ENCODE measurements at regions not wholly inside any gene's neighbourhood (a gene's known extent, or its start where the extent isn't known, plus 50 kb on each side); places are given as distances from the start of the nearest gene placed in this dataset.

DNA sequence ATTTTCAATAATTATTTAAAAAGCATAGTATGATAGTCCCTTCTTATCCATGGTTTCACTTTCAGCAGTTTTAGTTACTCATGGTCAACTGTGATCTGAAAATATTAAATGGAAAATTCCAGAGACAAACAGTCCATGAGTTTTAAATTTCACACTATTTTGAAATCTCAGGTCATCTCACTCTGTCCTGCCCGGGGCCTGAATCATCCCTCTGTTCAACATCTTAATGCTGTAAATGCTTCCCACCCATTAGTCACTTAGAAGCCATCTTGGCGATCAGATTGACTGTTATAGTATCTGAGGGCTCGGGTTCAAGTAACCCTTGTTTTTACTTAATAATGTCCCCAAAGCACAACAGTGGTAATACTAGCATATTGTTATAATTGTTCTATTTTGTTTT is 1509.3 kb downstream of the FAM181B start:
- Histone ChIP-seq H3K4me2 (ENCODE audit: insufficient read depth, low read length) (no peak overlapping the region), H3K27me3 (ENCODE audit: control insufficient read depth in 2 of 2, insufficient read depth in 2 of 2, low read length in 2 of 2) (no peaks in the 10 kb centered on the region), H3K36me3 (ENCODE audit: control insufficient read depth in 2 of 2, extremely low read depth in 1 of 2, insufficient read depth in 2 of 2, low read length in 2 of 2) (no peaks in the 10 kb centered on the region), H3K4me3 (replicated peaks in 1 of 3; ENCODE audit: insufficient read depth in 1 of 3, low read depth in 1 of 3, low read length in 3 of 3) (no peak overlapping the region), H2AFZ (ENCODE audit: low read depth, low read length) (no peak overlapping the region), H3K27ac (ENCODE audit: insufficient read depth, low read depth, low read length) (no peak overlapping the region), H3K9ac (replicated peaks; ENCODE audit: extremely low read depth, insufficient read depth, low read length) (no peak overlapping the region), H3K9me3 (replicated peaks; ENCODE audit: control insufficient read depth, insufficient read depth, low read length) (no peaks in the 10 kb centered on the region), H3K4me1 (ENCODE audit: control insufficient read depth, extremely low read depth, insufficient read depth, low read length) (no peaks in the 10 kb centered on the region), H4K20me1 (replicated peaks; ENCODE audit: control insufficient read depth, extremely low read depth, insufficient read depth, low read length) (no peaks in the 10 kb centered on the region), H3K9me1 (replicated peaks; ENCODE audit: control insufficient read depth, extremely low read depth, insufficient read depth, low read length) (no peaks in the 10 kb centered on the region), H3K79me2 (ENCODE audit: control insufficient read depth, insufficient read depth, low read length) (no peaks in the 10 kb centered on the region)
- dilution Hi-C loops (cut with MboI; ENCODE audit: extremely low pct_ligation_motif_present, low sequenced_read_pairs) (no loop called here), intact Hi-C loops (cut with micrococcal nuclease) (no loop called here)
- DNase-seq (ENCODE audit: low read depth, low spot score) = no peak
- TF ChIP-seq, protein P1, sequence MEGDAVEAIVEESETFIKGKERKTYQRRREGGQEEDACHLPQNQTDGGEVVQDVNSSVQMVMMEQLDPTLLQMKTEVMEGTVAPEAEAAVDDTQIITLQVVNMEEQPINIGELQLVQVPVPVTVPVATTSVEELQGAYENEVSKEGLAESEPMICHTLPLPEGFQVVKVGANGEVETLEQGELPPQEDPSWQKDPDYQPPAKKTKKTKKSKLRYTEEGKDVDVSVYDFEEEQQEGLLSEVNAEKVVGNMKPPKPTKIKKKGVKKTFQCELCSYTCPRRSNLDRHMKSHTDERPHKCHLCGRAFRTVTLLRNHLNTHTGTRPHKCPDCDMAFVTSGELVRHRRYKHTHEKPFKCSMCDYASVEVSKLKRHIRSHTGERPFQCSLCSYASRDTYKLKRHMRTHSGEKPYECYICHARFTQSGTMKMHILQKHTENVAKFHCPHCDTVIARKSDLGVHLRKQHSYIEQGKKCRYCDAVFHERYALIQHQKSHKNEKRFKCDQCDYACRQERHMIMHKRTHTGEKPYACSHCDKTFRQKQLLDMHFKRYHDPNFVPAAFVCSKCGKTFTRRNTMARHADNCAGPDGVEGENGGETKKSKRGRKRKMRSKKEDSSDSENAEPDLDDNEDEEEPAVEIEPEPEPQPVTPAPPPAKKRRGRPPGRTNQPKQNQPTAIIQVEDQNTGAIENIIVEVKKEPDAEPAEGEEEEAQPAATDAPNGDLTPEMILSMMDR (IDR thresholded peaks at IDR 0.05; ENCODE audit: extremely low read depth in 1 of 2, insufficient read depth in 1 of 2, low read depth in 1 of 2, low read length in 2 of 2) = no peak
- TF ChIP-seq FOS (IDR thresholded peaks at IDR 0.05; ENCODE audit: borderline replicate concordance, insufficient read depth, low read length) = no peak
- ChIA-PET CTCF (no interaction called here), POLR2A (no interaction called here)
- no TSS peak for BruUV-seq (replicated peaks)
- no peak for FAIRE-seq

DNA sequence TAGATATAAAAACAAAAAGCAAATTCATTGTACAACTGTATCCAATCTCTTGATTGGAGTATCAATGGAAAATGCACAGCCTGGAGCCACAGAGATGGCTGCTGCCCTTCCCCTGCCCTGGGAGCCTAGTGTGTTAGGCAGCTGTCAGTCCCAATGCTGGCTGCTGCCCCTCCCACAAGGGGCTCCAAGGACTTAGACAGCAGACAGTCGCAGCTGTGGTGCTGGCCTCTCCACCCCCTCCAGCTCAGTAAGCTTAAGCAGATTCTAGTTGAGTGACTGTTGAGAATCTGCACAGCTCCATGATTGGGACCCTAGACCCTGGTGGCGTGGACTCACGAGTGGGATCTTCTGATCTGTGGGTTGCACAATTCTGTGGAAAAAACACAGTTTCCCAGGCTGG is 1511.2 kb downstream of the FAM181B start:
- ChIA-PET POLR2A (no interaction called here), CTCF (no interaction called here)
- FAIRE-seq (no peak), DNase-seq (ENCODE audit: low read depth, low spot score) (no peak)
- Histone ChIP-seq H4K20me1 (replicated peaks; ENCODE audit: control insufficient read depth, extremely low read depth, insufficient read depth, low read length) (no peaks in the 10 kb centered on the region), H3K4me2 (ENCODE audit: insufficient read depth, low read length) (no peak overlapping the region), H3K4me1 (ENCODE audit: control insufficient read depth, extremely low read depth, insufficient read depth, low read length) (no peaks in the 10 kb centered on the region), H3K27me3 (ENCODE audit: control insufficient read depth in 2 of 2, insufficient read depth in 2 of 2, low read length in 2 of 2) (no peaks in the 10 kb centered on the region), H3K4me3 (replicated peaks in 1 of 3; ENCODE audit: insufficient read depth in 1 of 3, low read depth in 1 of 3, low read length in 3 of 3) (no peak overlapping the region), H3K36me3 (ENCODE audit: control insufficient read depth in 2 of 2, extremely low read depth in 1 of 2, insufficient read depth in 2 of 2, low read length in 2 of 2) (no peaks in the 10 kb centered on the region), H3K9ac (replicated peaks; ENCODE audit: extremely low read depth, insufficient read depth, low read length) (no peak overlapping the region), H3K9me1 (replicated peaks; ENCODE audit: control insufficient read depth, extremely low read depth, insufficient read depth, low read length) (no peaks in the 10 kb centered on the region), H3K79me2 (ENCODE audit: control insufficient read depth, insufficient read depth, low read length) (no peaks in the 10 kb centered on the region), H3K27ac (ENCODE audit: insufficient read depth, low read depth, low read length) (no peak overlapping the region), H3K9me3 (replicated peaks; ENCODE audit: control insufficient read depth, insufficient read depth, low read length) (no peaks in the 10 kb centered on the region), H2AFZ (ENCODE audit: low read depth, low read length) (no peak overlapping the region)
- dilution Hi-C loops (cut with MboI; ENCODE audit: extremely low pct_ligation_motif_present, low sequenced_read_pairs) (no loop called here), intact Hi-C loops (cut with micrococcal nuclease) (no loop called here)
- TF ChIP-seq, protein P2, sequence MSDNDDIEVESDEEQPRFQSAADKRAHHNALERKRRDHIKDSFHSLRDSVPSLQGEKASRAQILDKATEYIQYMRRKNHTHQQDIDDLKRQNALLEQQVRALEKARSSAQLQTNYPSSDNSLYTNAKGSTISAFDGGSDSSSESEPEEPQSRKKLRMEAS (IDR thresholded peaks at IDR 0.05; ENCODE audit: insufficient read depth, insufficient read length) = no peak
- TF ChIP-seq MYC (IDR thresholded peaks at IDR 0.05; ENCODE audit: low read depth, low read length) = no peak
- no peak for TF ChIP-seq JUN (IDR thresholded peaks at IDR 0.05; ENCODE audit: borderline replicate concordance, insufficient read depth, insufficient read length, low read depth)
- TF ChIP-seq FOS (IDR thresholded peaks at IDR 0.05; ENCODE audit: borderline replicate concordance, insufficient read depth, low read length) = no peak
- TF ChIP-seq GATA2 (IDR thresholded peaks at IDR 0.05; ENCODE audit: insufficient read depth, insufficient read length, low read depth, low read length) = no peak
- no peak for TF ChIP-seq POLR2A (IDR thresholded peaks at IDR 0.05; ENCODE audit: low read depth, low read length)
- TF ChIP-seq, protein P1 (IDR thresholded peaks at IDR 0.05; ENCODE audit: extremely low read depth in 1 of 2, insufficient read depth in 1 of 2, low read depth in 1 of 2, low read length in 2 of 2) = no peak
- no peak for TF ChIP-seq POLR2AphosphoS5 (IDR thresholded peaks at IDR 0.05; ENCODE audit: insufficient read depth, low read depth, low read length)
- TF ChIP-seq EZH2 (IDR thresholded peaks at IDR 0.05; ENCODE audit: borderline replicate concordance, low read depth, low read length, severe bottlenecking) = no peak
- no TSS peak for BruUV-seq (replicated peaks)
